Right lobe of liver (tissue), 4 donors: ENCODE measurements at regions not wholly inside any gene's neighbourhood (a gene's known extent, or its start where the extent isn't known, plus 50 kb on each side); places are given as distances from the start of the nearest gene placed in this dataset.

Experiments
- CTCF ChIP-seq, 4 donors: fragments of 200-600 bp in 3 of 4; fragments of 450-650 bp in 1 of 4; IDR thresholded peaks; one replicate each; pipeline versions ENCODE4 v1.5.1 to v1.8.0; 2016 to 2022; ENCODE audit warnings: antibody characterized with exemption in 4 of 4, mild to moderate bottlenecking in 2 of 4
- POLR2A ChIP-seq: fragments of 450-650 bp; IDR thresholded peaks from one replicate; pipeline ENCODE4 v1.6.1; 2017; ENCODE audit warnings: antibody characterized with exemption, mild to moderate bottlenecking
- donor health status: DM: no; HTN: no; CAD: no.
- donor health status: DM: no; HTN: no; CAD: no.
- donor health status: DM: no; HTN: yes; CAD: no.

- TF ChIP-seq POLR2A = no peak
- TF ChIP-seq CTCF (IDR thresholded peaks at IDR 0.05) = no peak
Observed at GRCh38 chr6:159540883-159541282, 152.2 kb downstream of the SOD2 start.
